KMS-11 (cell line): ENCODE measurements at regions not wholly inside any gene's neighbourhood (a gene's known extent, or its start where the extent isn't known, plus 50 kb on each side); places are given as distances from the start of the nearest gene placed in this dataset.

Experiments used
- H2AFZ ChIP-seq: fragments of 200-600 bp; sonication (generic); 2 replicates; pipeline ENCODE4 v1.6.1; 2016; ENCODE audit warnings: antibody characterized with exemption, mixed run types, low read depth
- H3K27ac ChIP-seq: fragments of 200-600 bp; sonication (generic); 2 replicates; pipeline ENCODE4 v1.6.1; 2016; ENCODE audit warnings: mild to moderate bottlenecking, mixed run types
- H3K27me3 ChIP-seq: fragments of 200-600 bp; sonication (generic); 2 replicates; pipeline ENCODE4 v1.6.1; 2017; ENCODE audit warnings: mild to moderate bottlenecking, low read depth, mixed run types, moderate library complexity; ENCODE audit not compliant: insufficient read depth
- H3K36me3 ChIP-seq: fragments of 200-600 bp; sonication (generic); 2 replicates; pipeline ENCODE4 v1.6.1; 2017; ENCODE audit warnings: mild to moderate bottlenecking, mixed run types; ENCODE audit not compliant: insufficient read depth
- H3K4me1 ChIP-seq: fragments of 200-600 bp; sonication (generic); 2 replicates; pipeline ENCODE4 v1.6.1; 2016; ENCODE audit warnings: mild to moderate bottlenecking, low read depth, mixed run types; ENCODE audit not compliant: poor library complexity, severe bottlenecking
- H3K4me2 ChIP-seq: fragments of 200-600 bp; sonication (generic); 2 replicates; pipeline ENCODE4 v1.7.0; 2016; ENCODE audit warnings: mild to moderate bottlenecking, mixed run types
- H3K4me3 ChIP-seq: fragments of 200-600 bp; sonication (generic); IDR thresholded peaks from 2 replicates; pipeline ENCODE4 v1.6.1; 2017; ENCODE audit warnings: low read depth, low read length, mixed read lengths; ENCODE audit not compliant: insufficient read depth
- H3K79me2 ChIP-seq: fragments of 200-600 bp; sonication (generic); 2 replicates; pipeline ENCODE4 v1.6.1; 2016; ENCODE audit warnings: low read depth, mixed run types; ENCODE audit not compliant: insufficient read depth
- H3K9ac ChIP-seq: fragments of 200-600 bp; sonication (generic); 2 replicates; pipeline ENCODE4 v1.6.1; 2016; ENCODE audit warnings: mild to moderate bottlenecking, mixed run types
- H4K20me1 ChIP-seq: fragments of 200-600 bp; sonication (generic); 2 replicates; pipeline ENCODE4 v1.6.1; 2016; ENCODE audit warnings: mild to moderate bottlenecking, mixed run types; ENCODE audit not compliant: insufficient read depth
- TF ChIP-seq, protein P1 (sequence below): fragments of 200-600 bp; sonication (generic); conservative IDR thresholded peaks from 2 replicates; pipeline ENCODE4 v1.6.1; 2017; ENCODE audit warnings: low read depth, mild to moderate bottlenecking, antibody characterized with exemption, low read length, moderate library complexity, mixed read lengths

DNA sequence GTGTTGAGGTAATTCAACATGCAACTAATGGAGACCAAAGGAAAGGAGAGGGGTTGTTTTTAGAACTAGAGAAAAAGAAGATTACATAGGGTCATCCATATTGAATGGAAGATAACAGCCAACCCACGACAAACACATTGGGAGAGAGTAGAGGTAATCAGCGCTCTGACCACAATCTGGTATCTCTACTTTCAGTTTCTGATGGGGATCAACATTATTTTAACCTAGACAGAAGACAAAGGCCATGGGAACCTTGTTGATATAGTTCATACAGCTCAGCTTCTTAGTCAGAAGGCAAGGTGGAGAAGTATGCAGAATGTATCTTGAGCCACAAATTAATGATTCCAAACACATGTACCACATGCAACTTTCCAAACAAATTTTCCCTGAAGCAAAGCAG lies 537.1 kb upstream of the ST8SIA4 start:
- no peaks in the 10 kb centered on the region for H4K20me1 ChIP-seq
- no peak overlapping the region for H3K9ac ChIP-seq
- H2AFZ ChIP-seq: no peak overlapping the region
- TF ChIP-seq, protein P1, sequence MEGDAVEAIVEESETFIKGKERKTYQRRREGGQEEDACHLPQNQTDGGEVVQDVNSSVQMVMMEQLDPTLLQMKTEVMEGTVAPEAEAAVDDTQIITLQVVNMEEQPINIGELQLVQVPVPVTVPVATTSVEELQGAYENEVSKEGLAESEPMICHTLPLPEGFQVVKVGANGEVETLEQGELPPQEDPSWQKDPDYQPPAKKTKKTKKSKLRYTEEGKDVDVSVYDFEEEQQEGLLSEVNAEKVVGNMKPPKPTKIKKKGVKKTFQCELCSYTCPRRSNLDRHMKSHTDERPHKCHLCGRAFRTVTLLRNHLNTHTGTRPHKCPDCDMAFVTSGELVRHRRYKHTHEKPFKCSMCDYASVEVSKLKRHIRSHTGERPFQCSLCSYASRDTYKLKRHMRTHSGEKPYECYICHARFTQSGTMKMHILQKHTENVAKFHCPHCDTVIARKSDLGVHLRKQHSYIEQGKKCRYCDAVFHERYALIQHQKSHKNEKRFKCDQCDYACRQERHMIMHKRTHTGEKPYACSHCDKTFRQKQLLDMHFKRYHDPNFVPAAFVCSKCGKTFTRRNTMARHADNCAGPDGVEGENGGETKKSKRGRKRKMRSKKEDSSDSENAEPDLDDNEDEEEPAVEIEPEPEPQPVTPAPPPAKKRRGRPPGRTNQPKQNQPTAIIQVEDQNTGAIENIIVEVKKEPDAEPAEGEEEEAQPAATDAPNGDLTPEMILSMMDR: no peak
- no peak overlapping the region for H3K4me3 ChIP-seq
- 0 out of 2 replicates have a peak overlapping the region, but pooled peaks have one; percentile 3 for H3K27ac ChIP-seq
- H3K27me3 ChIP-seq: no peaks in the 10 kb centered on the region
- H3K79me2 ChIP-seq: no peaks in the 10 kb centered on the region
- peaks cover 24% of the 10 kb centered on the region for H3K4me1 ChIP-seq
- no peaks in the 10 kb centered on the region for H3K36me3 ChIP-seq
- H3K4me2 ChIP-seq: peak overlapping the region; percentile 53

DNA sequence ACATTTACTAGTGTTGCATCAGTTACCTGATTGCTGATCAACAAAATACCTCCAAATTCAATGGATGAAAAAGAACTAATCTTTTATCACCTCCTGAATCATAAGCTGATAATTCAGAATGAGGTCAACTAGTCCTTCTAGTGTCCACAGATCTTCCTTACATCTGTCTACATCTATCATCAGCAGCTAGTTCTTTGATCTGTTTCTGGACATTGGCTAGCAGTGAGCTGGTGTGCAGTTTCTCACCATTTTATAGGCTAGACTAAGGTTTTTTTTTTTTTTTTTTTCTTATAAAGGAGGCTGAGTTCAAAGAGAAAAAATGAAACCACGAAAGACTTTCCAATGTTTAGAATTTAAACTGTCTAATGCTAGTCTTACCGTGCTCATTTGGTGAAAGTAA lies 534.3 kb upstream of the ST8SIA4 start:
- Histone ChIP-seq H3K27ac (no peak overlapping the region), H3K4me1 (peaks cover 24% of the 10 kb centered on the region), H4K20me1 (no peaks in the 10 kb centered on the region), H2AFZ (no peak overlapping the region), H3K36me3 (no peaks in the 10 kb centered on the region), H3K9ac (no peak overlapping the region), H3K4me2 (no peak overlapping the region), H3K27me3 (no peaks in the 10 kb centered on the region), H3K79me2 (no peaks in the 10 kb centered on the region), H3K4me3 (no peak overlapping the region)
- TF ChIP-seq, protein P1: no peak

DNA sequence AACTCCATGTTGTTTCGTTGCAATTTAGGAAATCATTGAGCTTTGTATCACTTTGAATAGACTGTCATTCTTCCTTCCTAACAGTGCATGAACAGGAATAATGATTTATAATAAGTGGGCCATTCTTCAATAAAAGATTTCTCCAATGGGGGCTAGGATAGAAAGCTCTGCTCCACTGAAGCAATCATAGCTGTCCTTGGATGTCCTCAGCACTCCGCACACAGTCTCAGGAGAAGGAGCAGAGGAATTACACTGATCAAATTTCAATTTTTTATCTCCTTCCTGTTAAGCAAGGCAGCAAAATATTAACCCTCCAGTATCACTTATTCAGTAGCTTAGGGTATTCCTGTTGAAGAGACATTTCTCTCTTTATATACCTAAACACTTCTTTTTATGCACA lies 532.7 kb upstream of the ST8SIA4 start:
- Histone ChIP-seq H3K27ac (no peak overlapping the region), H3K9ac (no peak overlapping the region), H4K20me1 (no peaks in the 10 kb centered on the region), H3K4me1 (peaks cover 17% of the 10 kb centered on the region), H3K4me3 (no peak overlapping the region), H3K79me2 (no peaks in the 10 kb centered on the region), H2AFZ (no peak overlapping the region), H3K27me3 (no peaks in the 10 kb centered on the region), H3K4me2 (no peak overlapping the region), H3K36me3 (no peaks in the 10 kb centered on the region)
- TF ChIP-seq, protein P1: no peak

DNA sequence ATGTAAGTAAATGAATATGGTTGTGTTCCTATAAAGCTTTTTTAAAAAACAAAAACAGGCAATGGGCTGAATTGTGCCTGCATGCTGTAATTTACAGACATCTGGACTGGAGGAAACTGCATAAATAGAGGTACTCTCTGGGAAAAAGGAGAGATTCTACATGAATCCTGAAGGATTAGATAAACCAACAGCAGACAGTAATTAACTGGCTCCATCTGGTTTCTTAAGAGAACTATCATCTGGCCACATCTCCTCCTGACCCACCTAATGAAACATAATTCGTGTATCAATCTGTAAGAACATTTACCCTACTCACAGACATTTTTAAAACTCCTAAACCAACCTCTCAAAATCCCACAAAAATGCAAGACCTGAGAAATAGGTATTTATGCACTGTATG lies 528.1 kb upstream of the ST8SIA4 start:
- Histone ChIP-seq H3K27ac (no peak overlapping the region), H3K9ac (no peak overlapping the region), H4K20me1 (no peaks in the 10 kb centered on the region), H3K79me2 (no peaks in the 10 kb centered on the region), H3K4me3 (no peak overlapping the region), H2AFZ (no peak overlapping the region), H3K27me3 (no peaks in the 10 kb centered on the region), H3K4me1 (no peaks in the 10 kb centered on the region), H3K36me3 (no peaks in the 10 kb centered on the region), H3K4me2 (no peak overlapping the region)
- TF ChIP-seq, protein P1: no peak

DNA sequence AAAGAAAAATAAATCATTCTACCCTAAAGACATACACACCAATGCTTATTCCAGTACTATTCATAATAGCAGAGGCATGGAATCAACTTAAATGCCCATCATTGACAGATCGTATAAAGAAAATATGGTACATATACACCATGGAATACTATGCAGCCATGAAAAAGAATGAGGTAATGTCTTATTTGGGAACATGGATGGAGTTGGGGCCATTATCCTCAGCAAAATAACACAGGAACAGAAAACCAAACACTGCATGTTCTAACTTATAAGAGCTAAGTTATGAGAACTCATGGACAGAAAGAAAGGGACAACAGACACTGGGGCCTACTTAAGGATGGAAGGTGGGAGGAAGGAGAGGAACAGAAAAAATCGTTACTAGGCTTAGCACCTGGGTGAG lies 527.5 kb upstream of the ST8SIA4 start:
- TF ChIP-seq, protein P1: no peak
- H2AFZ ChIP-seq: no peak overlapping the region
- no peaks in the 10 kb centered on the region for H3K27me3 ChIP-seq
- H3K9ac ChIP-seq: no peak overlapping the region
- no peak overlapping the region for H3K4me3 ChIP-seq
- no peaks in the 10 kb centered on the region for H3K79me2 ChIP-seq
- no peaks in the 10 kb centered on the region for H3K4me1 ChIP-seq
- no peak overlapping the region for H3K27ac ChIP-seq
- no peaks in the 10 kb centered on the region for H4K20me1 ChIP-seq
- no peak overlapping the region for H3K4me2 ChIP-seq
- H3K36me3 ChIP-seq: no peaks in the 10 kb centered on the region
